ENCODE measurements at regions not wholly inside any gene's neighbourhood (a gene's known extent, or its start where the extent isn't known, plus 50 kb on each side); places are given as distances from the start of the nearest gene placed in this dataset.

- no peak for TF ChIP-seq ZFP30 (CRISPR knock-in tag; IDR thresholded peaks at IDR 0.05)
- no peak for TF ChIP-seq CREB5 (CRISPR knock-in tag; IDR thresholded peaks at IDR 0.05; ENCODE audit: low read depth)
- TF ChIP-seq POU6F1 (CRISPR knock-in tag; IDR thresholded peaks at IDR 0.05; ENCODE audit: borderline replicate concordance, low read depth): no peak
- TF ChIP-seq ZC3H10 (CRISPR knock-in tag; IDR thresholded peaks at IDR 0.05): no peak
- no peak for TF ChIP-seq ZNF8 (CRISPR knock-in tag; IDR thresholded peaks at IDR 0.05)
- TF ChIP-seq CSDC2 (CRISPR knock-in tag; IDR thresholded peaks at IDR 0.05): no peak
- TF ChIP-seq RARB (CRISPR knock-in tag; IDR thresholded peaks at IDR 0.05): no peak
- TF ChIP-seq ISL1 (CRISPR knock-in tag; IDR thresholded peaks at IDR 0.05): no peak
- TF ChIP-seq ZNF70 (CRISPR knock-in tag; IDR thresholded peaks at IDR 0.05): no peak
- no peak for TF ChIP-seq TCF4 (CRISPR knock-in tag; IDR thresholded peaks at IDR 0.05; ENCODE audit: borderline replicate concordance)
- no peak for TF ChIP-seq PPARA (CRISPR knock-in tag; IDR thresholded peaks at IDR 0.05; ENCODE audit: borderline replicate concordance)
These were observed 78.0 kb upstream of the GUCA2B start for GRCh38 chr1:42075179-42075578.

Data from SK-N-SH treated with all-trans-retinoic acid at 6 μM for 48 hours (cell line).